HL-60/S4 treated with phorbol 12-myristate 13-acetate at 8.2 ng/mL for 4 days and 3 days (cell line): ENCODE measurements at regions not wholly inside any gene's neighbourhood (a gene's known extent, or its start where the extent isn't known, plus 50 kb on each side); places are given as distances from the start of the nearest gene placed in this dataset.
"Not testable (repeated sequence)": the region's sequence is repeated elsewhere in the genome, so short reads cannot be mapped to it uniquely, and the experiment has no call there.

Experiments
- in situ Hi-C: fragments of 300-500 bp; cut with MboI; formaldehyde crosslinking; loops from 2 replicates; pipeline ENCODE4 v1.15.0; 2022; ENCODE audit warnings: low sequenced_read_pairs

DNA sequence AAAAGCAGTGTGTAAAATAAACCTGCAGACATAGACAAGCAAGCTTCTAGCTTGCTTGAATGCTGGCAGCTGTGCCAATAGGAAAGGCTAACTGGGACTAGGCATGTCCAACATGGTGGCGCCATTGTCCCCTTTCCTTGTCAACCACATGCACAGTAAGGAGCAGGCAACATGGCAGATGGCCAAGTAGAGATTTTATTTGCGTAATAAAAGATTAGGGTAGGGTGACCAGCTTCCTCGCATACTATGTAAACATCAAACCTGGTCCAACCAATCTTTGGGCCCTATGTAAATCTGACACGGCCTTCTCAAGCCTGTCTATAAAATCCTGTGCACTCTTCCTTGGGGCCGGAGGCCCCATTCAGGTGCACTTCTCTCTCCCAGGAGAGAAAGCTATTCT lies 575.4 kb upstream of the GOLIM4 start:
- in situ Hi-C loops: no loop called here

- in situ Hi-C loops: not testable (repeated sequence)
Measured at GRCh38 chr3:168660879-168661657, 565.3 kb upstream of the GOLIM4 start.

DNA sequence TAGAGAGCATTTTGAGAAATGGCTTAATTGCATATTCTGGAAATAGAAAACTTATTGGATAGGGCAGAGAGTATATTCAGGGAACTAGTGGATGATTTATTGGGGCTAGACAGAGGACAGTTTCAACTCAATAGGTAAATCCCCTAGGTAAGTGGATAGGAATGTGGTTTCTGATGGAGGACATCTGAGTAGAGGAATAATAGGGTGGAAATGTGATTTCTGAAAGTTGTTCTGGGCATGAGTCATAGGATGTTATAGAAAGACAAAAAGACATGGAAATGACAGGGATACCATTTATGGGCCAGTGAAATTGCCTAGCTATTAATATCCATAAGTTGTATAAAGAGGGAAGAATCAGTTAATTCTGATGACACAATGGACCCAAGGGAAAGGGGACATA lies 563.3 kb upstream of the GOLIM4 start:
- in situ Hi-C loops: no loop called here

GRCh38 chr3:168655611-168656010 lies 559.9 kb upstream of the GOLIM4 start:
- in situ Hi-C loops: no loop called here

GRCh38 chr3:168654700-168655099 lies 559.0 kb upstream of the GOLIM4 start:
- in situ Hi-C loops: no loop called here

- in situ Hi-C loops: no loop called here
Measured at GRCh38 chr3:168653255-168653654, 557.5 kb upstream of the GOLIM4 start.

DNA sequence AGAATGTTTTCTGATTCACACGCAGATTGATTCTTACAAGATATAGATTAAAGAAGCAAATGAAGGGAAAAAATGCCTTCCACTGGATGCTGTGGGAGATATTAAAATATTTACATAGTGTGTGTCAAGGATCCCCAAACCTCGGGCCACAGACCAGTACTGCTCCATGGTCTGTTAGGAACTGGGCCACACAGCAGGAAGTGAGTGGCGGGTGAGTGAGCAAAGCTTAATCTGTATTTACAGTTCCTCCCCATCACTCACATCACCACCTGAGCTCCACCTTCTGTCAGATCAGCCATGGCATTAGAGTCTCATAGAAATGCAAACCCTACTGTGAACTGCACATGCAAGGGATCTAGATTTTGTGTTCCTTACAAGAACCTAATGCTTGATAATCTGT lies 552.6 kb upstream of the GOLIM4 start:
- in situ Hi-C loops: no loop called here

GRCh38 chr3:168647582-168647981 lies 551.9 kb upstream of the GOLIM4 start:
- in situ Hi-C loops: no loop called here

- in situ Hi-C loops: no loop called here
Measured at GRCh38 chr3:168645180-168645579, 549.5 kb upstream of the GOLIM4 start.

- in situ Hi-C loops: no loop called here
Measured at GRCh38 chr3:168628549-168628948, 532.8 kb upstream of the GOLIM4 start.

- in situ Hi-C loops: no loop called here
Measured at GRCh38 chr3:168625477-168625876, 529.8 kb upstream of the GOLIM4 start.

DNA sequence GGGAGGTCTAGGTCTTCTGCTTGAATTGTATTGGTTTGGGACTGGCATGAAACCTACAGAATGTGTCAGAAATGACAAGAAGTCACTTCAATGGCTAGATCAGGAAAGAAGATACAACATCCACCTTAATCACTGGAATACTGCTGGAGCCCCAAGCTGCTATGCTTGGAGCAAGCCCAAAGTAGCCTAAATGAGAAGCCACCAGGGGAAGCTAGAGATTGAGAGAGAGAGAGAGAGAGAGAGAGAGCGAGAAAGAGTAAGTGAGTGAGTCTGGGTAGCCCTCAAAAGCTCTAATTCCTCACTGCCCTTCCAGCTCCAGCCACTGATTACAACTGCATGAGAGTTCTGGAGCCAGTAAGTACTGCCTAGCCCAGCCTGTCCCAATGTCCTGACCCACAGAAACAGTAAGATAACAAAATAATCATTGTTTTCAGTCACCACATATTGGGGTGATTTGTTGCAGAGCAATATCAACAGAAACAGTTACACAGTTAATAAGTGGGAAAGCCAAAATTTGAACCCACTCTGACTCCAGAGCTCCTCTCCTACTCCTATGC lies 529.2 kb upstream of the GOLIM4 start:
- in situ Hi-C loops: no loop called here

DNA sequence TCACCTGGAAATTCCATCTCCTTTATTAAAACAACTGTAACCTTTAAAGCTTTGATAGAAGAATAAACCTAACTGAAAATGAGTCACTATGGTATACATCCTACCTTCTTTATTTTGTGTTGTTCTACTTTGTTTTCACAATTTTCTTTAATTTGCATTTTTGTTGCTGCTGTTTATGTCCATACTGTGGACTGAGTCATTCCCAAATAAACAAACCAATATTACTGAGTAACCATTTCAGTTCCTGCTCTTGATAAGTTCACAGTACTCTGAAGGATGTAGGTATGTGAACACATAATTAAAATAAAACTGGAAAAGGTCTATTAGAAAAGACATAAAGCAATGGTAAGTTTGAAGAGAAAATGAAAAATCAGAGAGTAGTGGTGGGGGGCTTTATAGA lies 528.5 kb upstream of the GOLIM4 start:
- in situ Hi-C loops: no loop called here

DNA sequence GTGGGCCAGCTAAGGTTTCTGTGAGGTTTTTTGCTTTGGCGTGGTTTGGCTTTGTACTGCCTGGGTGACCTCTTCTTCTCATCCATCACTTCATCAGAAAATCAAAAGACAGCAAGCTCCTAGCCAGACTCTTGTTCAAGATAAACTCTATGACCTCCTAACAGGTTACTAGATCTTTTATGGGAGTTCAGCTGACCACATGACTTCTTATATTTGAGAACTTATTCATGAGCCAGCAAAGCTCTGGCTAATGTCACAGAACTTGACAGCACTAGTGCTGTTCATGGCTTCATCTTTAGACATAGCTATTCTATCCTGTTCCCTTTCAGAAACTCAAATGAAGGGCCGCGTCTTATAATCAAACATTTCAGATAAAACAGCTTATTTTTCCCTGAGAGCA lies 527.1 kb upstream of the GOLIM4 start:
- in situ Hi-C loops: no loop called here

- in situ Hi-C loops: no loop called here
Measured at GRCh38 chr3:168620854-168621253, 525.1 kb upstream of the GOLIM4 start.

- in situ Hi-C loops: no loop called here
Measured at GRCh38 chr3:168618827-168619470, 523.2 kb upstream of the GOLIM4 start.

DNA sequence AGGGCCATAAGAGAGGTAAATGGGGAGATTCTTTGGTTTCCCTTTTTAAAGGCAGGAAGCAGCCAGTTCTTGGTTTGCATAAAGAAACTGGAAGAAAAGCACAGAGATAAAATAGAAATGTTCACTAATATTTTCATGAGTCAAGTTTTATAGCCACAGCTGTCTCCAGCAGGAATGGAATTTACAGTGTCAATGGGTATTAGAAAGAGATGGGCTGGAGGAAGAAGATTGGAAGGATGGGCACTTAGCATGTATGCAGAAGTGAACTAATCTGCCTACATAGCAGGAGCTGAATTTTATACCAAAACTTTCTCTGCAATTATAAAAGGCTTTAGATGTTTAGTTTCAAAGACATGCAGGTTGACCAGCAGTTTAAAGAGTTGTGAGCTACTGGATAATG lies 521.9 kb upstream of the GOLIM4 start:
- in situ Hi-C loops: no loop called here

DNA sequence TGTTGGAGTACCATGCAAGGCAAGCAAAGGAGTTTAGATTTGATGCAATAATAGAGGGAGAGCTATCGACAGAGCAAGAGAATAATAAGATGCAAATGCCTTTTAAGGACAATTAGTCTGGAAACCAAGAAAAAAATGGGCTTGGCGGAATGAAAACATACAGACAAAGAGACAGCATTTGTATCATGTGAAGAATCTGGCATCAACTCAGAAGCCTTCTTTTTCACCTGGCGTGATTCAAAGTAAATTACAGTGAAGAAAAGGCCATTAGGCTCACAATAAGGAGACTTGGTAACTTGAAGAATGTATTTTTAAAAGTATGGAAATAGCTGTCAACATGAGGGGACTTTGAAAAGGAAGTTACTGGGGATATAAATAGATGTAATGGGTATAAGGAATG lies 521.2 kb upstream of the GOLIM4 start:
- in situ Hi-C loops: no loop called here

DNA sequence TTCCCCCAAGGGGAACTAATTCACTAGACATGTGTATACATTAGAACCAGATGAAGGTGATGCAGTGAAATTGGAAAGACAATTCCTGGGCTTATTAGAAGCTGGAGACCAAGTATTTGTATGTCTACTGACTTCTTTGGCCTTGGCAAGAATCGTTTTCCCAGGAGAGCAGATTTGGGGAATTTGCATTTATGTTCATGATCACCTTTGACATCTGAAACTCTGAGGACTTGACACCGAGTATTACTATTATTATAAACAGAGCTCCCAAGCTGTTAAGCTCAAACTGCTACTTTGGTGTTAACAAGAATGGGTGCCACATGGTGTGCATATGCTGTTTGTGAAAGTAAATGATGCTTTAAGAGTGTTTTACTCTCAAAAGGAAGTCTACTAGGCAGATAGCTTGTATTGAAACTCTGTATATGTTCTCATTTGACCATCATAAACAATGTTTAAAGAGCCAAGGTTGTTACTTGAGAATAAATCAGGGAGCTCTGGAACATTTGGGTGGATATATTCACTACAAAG lies 519.8 kb upstream of the GOLIM4 start:
- in situ Hi-C loops: no loop called here

DNA sequence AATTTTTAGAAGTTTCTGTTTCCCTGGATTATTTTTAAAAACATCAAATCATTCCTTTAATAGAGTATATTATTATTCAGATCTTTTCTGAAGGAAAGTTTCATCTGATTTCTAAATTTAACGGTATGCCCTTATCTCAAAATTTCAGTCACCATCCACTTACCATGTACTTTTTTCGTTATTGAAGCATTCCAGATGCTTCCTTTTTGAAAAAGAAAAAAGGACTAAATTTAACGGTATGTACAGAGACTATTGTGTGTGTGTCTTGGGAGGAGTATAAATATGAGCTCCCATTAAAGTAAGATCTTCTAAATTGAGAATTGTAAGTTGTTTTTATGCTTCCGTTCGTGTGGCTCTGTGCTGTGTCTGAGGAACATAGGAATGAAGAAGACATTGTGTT lies 517.4 kb upstream of the GOLIM4 start:
- in situ Hi-C loops: no loop called here

- in situ Hi-C loops: no loop called here
Measured at GRCh38 chr3:168612671-168613070, 516.9 kb upstream of the GOLIM4 start.

DNA sequence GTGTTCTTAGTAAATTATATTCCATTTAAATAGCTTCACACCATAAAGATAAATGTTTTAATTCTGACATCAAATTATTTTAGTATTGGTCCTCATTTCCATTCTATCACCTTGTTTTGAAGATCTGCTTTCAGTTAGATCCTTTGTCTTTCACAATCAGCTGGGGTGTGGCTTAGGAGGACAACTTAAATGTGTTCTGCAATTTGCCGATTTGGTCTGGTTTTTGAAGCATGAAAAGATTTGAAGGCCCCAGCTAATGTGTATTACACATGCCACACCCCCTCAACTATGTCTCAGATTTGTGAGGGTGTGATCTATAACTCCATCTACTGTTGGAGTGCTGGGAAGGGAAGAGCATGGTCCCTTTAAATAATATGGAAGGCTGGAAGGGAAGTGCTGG lies 516.1 kb upstream of the GOLIM4 start:
- in situ Hi-C loops: no loop called here
